CD14-positive monocyte (primary cell): ENCODE measurements at regions not wholly inside any gene's neighbourhood (a gene's known extent, or its start where the extent isn't known, plus 50 kb on each side); places are given as distances from the start of the nearest gene placed in this dataset.

Experiments
- DNase-seq, 3 donors: peaks; one replicate each; pipeline ENCODE4 v3.0.0-alpha.2; 2011 to 2022
- H2AFZ ChIP-seq: 2 replicates; pipeline ENCODE4 v1.6.0; 2012; ENCODE audit warnings: mild to moderate bottlenecking, low read depth, low read length, inconsistent platforms; ENCODE audit not compliant: insufficient read depth, poor library complexity, severe bottlenecking
- H3K27ac ChIP-seq, 2 donors: 1 replicate in 1 of 2; 2 replicates in 1 of 2; pipeline ENCODE4 v1.5.1; 2012 to 2013; ENCODE audit warnings: low read length in 2 of 2, control low read depth in 1 of 2, inconsistent platforms in 1 of 2, low read depth in 1 of 2, mild to moderate bottlenecking in 1 of 2
- H3K27me3 ChIP-seq, 2 donors: one replicate each; pipeline versions ENCODE4 v1.6.0 to v1.6.1; 2011 to 2013; ENCODE audit warnings: low read length in 2 of 2; ENCODE audit not compliant: control insufficient read depth in 2 of 2, insufficient read depth in 2 of 2
- H3K36me3 ChIP-seq, 2 donors: replicated peaks in 1 of 2; 1 replicate in 1 of 2; 2 replicates in 1 of 2; pipeline versions ENCODE4 v1.5.1 to v1.6.1; 2012 to 2013; ENCODE audit warnings: low read length in 2 of 2, control low read depth in 1 of 2, inconsistent platforms in 1 of 2, mild to moderate bottlenecking in 1 of 2; ENCODE audit not compliant: insufficient read depth in 2 of 2, control insufficient read depth in 1 of 2
- H3K4me1 ChIP-seq, 2 donors: 1 replicate in 1 of 2; 2 replicates in 1 of 2; pipeline versions ENCODE4 v1.5.1 to v1.6.1; 2012 to 2013; ENCODE audit warnings: low read length in 2 of 2, control low read depth in 1 of 2, inconsistent platforms in 1 of 2, mild to moderate bottlenecking in 1 of 2, moderate library complexity in 1 of 2; ENCODE audit not compliant: insufficient read depth in 2 of 2, control insufficient read depth in 1 of 2
- H3K4me2 ChIP-seq: replicated peaks from 2 replicates; pipeline ENCODE3; 2012; ENCODE audit warnings: low read length, moderate library complexity, mild to moderate bottlenecking; ENCODE audit not compliant: poor library complexity, severe bottlenecking; ENCODE audit errors: extremely low read depth
- H3K4me3 ChIP-seq, 3 experiments: fragments of 200-600 bp in 1 of 3; sonication (generic) in 1 of 3; replicated peaks in 1 of 3; 1 replicate in 2 of 3; 2 replicates in 1 of 3; pipeline ENCODE4 v1.5.1; 2011 to 2013; ENCODE audit warnings: low read length in 3 of 3, mild to moderate bottlenecking in 3 of 3, control low read depth in 2 of 3, low read depth in 2 of 3, inconsistent platforms in 1 of 3, moderate library complexity in 1 of 3
- H3K79me2 ChIP-seq: 2 replicates; pipeline ENCODE4 v1.6.0; 2012; ENCODE audit warnings: mild to moderate bottlenecking, control low read depth, inconsistent platforms, low read length, moderate library complexity; ENCODE audit not compliant: insufficient read depth
- H3K9ac ChIP-seq: 2 replicates; pipeline ENCODE4 v1.6.0; 2017; ENCODE audit warnings: low read length, mild to moderate bottlenecking; ENCODE audit not compliant: insufficient read depth, poor library complexity, severe bottlenecking
- H3K9me3 ChIP-seq, 2 donors: replicated peaks in 1 of 2; 1 replicate in 1 of 2; 2 replicates in 1 of 2; pipeline versions ENCODE4 v1.5.1 to v1.6.1; 2012 to 2013; ENCODE audit warnings: low read length in 2 of 2, control low read depth in 1 of 2; ENCODE audit not compliant: control insufficient read depth in 1 of 2, insufficient read depth in 1 of 2
- H4K20me1 ChIP-seq: 2 replicates; pipeline ENCODE4 v1.6.0; 2012; ENCODE audit warnings: mild to moderate bottlenecking, low read length, control low read depth, moderate library complexity; ENCODE audit not compliant: insufficient read depth
- H3K27ac Mint-ChIP-seq, 7 donors: one replicate each; pipeline ENCODE4 v1.8.0; 2020; ENCODE audit warnings: mild to moderate bottlenecking in 7 of 7, mixed read lengths in 7 of 7, moderate library complexity in 6 of 7, inconsistent platforms in 2 of 7
- H3K27me3 Mint-ChIP-seq, 3 donors: one replicate each; pipeline ENCODE4 v1.8.0; 2021 to 2022; ENCODE audit warnings: low read depth in 3 of 3, mild to moderate bottlenecking in 3 of 3, mixed read lengths in 3 of 3, moderate library complexity in 3 of 3, inconsistent platforms in 1 of 3
- H3K36me3 Mint-ChIP-seq, 2 donors: one replicate each; pipeline ENCODE4 v1.8.0; 2020; ENCODE audit warnings: mixed read lengths in 2 of 2, inconsistent platforms in 1 of 2, mild to moderate bottlenecking in 1 of 2
- H3K4me1 Mint-ChIP-seq: one replicate; pipeline ENCODE4 v1.8.0; 2020; ENCODE audit warnings: mild to moderate bottlenecking, mixed read lengths
- H3K4me3 Mint-ChIP-seq, 2 donors: one replicate each; pipeline ENCODE4 v1.8.0; 2020; ENCODE audit warnings: mild to moderate bottlenecking in 2 of 2, mixed read lengths in 2 of 2, moderate library complexity in 1 of 2
- H3K9me3 Mint-ChIP-seq, 7 donors: one replicate each; pipeline ENCODE4 v1.8.0; 2020 to 2022; ENCODE audit warnings: mixed read lengths in 7 of 7, mild to moderate bottlenecking in 6 of 7, moderate library complexity in 6 of 7, inconsistent platforms in 2 of 7
- WGBS: methylation state at CpG from one replicate; pipeline ENCODE4 v1.1.5; 2013; ENCODE audit warnings: missing lambda C conversion rate; ENCODE audit not compliant: insufficient coverage; 5-methylcytosine and 5-hydroxymethylcytosine counted together
- intact Hi-C, 2 donors: fragments of 100-400 bp; cut with micrococcal nuclease; formaldehyde crosslinking; loops; one replicate each; pipeline versions ENCODE4 v1.15.0 to v1.15.1; 2023
- TF ChIP-seq, protein P1 (sequence below): fragments of 200-600 bp; IDR thresholded peaks from one replicate; pipeline ENCODE4 v1.8.0; 2022; ENCODE audit warnings: antibody characterized with exemption, mild to moderate bottlenecking

DNA sequence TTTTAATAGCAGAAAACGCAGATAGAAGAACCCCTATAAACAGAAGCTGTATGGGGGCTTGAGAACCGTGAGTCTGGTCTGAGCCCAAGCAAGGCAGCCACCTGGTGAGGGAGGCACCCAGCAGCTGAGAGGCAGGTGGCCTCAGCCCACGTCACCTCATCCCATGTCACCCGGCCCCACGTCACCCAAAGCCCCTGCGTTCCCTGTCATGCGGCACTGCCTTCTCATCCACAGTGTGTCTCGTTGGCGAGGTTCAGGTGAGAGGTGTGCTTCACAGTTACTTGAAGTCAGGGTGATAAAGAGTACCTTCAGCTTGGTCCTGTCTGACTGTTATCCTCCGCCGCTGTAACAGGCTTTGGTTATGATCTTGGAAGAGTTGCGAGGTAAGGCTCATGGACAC, 80.6 kb upstream of the IRX4 start:
- 90% methylated on average over 11 of the region's 12 CpGs for WGBS
- intact Hi-C loops, result no loop called here

GRCh38 chr5:1962619-1963355, 80.1 kb upstream of the IRX4 start:
- Histone ChIP-seq H3K9ac (no peak overlapping the region), H4K20me1 (no peaks in the 10 kb centered on the region), H3K9me3 (peaks cover 0 to 5% of the 10 kb centered on the region in 2 donors), H3K27me3 (no peaks in the 10 kb centered on the region), H3K4me2 (no peak overlapping the region), H3K36me3 (no peaks in the 10 kb centered on the region), H3K79me2 (no peaks in the 10 kb centered on the region), H3K27ac (no peak overlapping the region), H2AFZ (no peak overlapping the region), H3K4me3 (no peak overlapping the region), H3K4me1 (no peaks in the 10 kb centered on the region)
- WGBS, result 90% methylated on average over 5 of the region's 13 CpGs
- no peak overlapping the region for H3K27ac Mint-ChIP-seq
- no peaks in the 10 kb centered on the region for H3K36me3 Mint-ChIP-seq
- DNase-seq, result no peak
- H3K27me3 Mint-ChIP-seq, result peaks cover 2 to 12% (median 3%) of the 10 kb centered on the region in 3 donors
- TF ChIP-seq, protein P1, sequence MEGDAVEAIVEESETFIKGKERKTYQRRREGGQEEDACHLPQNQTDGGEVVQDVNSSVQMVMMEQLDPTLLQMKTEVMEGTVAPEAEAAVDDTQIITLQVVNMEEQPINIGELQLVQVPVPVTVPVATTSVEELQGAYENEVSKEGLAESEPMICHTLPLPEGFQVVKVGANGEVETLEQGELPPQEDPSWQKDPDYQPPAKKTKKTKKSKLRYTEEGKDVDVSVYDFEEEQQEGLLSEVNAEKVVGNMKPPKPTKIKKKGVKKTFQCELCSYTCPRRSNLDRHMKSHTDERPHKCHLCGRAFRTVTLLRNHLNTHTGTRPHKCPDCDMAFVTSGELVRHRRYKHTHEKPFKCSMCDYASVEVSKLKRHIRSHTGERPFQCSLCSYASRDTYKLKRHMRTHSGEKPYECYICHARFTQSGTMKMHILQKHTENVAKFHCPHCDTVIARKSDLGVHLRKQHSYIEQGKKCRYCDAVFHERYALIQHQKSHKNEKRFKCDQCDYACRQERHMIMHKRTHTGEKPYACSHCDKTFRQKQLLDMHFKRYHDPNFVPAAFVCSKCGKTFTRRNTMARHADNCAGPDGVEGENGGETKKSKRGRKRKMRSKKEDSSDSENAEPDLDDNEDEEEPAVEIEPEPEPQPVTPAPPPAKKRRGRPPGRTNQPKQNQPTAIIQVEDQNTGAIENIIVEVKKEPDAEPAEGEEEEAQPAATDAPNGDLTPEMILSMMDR, result no peak
- H3K9me3 Mint-ChIP-seq, result peaks cover 0 to 4% (median 0%) of the 10 kb centered on the region in 7 donors
- no peak overlapping the region for H3K4me3 Mint-ChIP-seq
- intact Hi-C loops, result no loop called here
- H3K4me1 Mint-ChIP-seq, result no peaks in the 10 kb centered on the region

More for the DNA sequence above, 80.6 kb upstream of the IRX4 start:
- Histone ChIP-seq H3K27me3 (no peaks in the 10 kb centered on the region), H3K4me1 (no peaks in the 10 kb centered on the region), H2AFZ (no peak overlapping the region), H3K4me2 (no peak overlapping the region), H3K79me2 (no peaks in the 10 kb centered on the region), H3K27ac (no peak overlapping the region), H3K9ac (no peak overlapping the region), H3K9me3 (peaks cover 0 to 5% of the 10 kb centered on the region in 2 donors), H3K4me3 (no peak overlapping the region), H3K36me3 (no peaks in the 10 kb centered on the region), H4K20me1 (no peaks in the 10 kb centered on the region)
- Mint-ChIP-seq H3K36me3 (no peaks in the 10 kb centered on the region), H3K4me3 (no peak overlapping the region), H3K27me3 (peaks cover 2 to 12% (median 3%) of the 10 kb centered on the region in 3 donors), H3K9me3 (peaks cover 0 to 4% (median 0%) of the 10 kb centered on the region in 7 donors), H3K27ac (no peak overlapping the region), H3K4me1 (no peaks in the 10 kb centered on the region)
- DNase-seq, result no peak
- TF ChIP-seq, protein P1, result no peak
